ENCODE measurements at regions not wholly inside any gene's neighbourhood (a gene's known extent, or its start where the extent isn't known, plus 50 kb on each side); places are given as distances from the start of the nearest gene placed in this dataset.

DNA sequence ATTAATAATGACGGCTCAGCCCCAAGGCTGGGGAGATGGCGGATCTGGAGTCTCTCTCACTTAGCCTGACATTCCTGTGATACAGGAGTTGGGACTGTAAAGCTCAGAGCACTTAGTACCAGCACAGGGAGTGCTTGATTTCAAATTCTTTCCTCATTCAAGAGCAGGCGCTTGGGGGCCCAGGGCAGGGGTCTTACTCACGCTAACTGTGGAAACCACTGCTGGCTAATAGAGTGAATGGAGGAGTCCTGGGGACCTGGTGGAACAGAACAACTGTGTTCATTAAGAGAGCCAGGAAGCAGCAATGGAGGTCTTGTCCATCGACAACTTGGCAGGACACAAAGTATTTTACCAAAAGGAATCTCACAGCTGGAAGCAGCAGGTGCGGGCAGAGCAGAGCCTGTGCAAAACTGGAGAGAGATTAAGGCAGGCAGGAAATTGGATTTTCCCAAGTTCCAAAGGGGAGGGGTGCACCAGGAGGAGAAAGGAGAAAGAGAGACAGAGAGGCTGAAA, 358.9 kb downstream of the TNS1 start:
- no peaks in the 10 kb centered on the region for H3K9me3 ChIP-seq (ENCODE audit: insufficient read depth, low read depth)
- H3K79me2 ChIP-seq (ENCODE audit: low read depth) = no peaks in the 10 kb centered on the region
- no peaks in the 10 kb centered on the region for H3K4me1 ChIP-seq (replicated peaks; ENCODE audit: insufficient read depth)
- CTCF ChIA-PET = no interaction called here
- H3K9me2 ChIP-seq (ENCODE audit: insufficient read depth) = no peaks in the 10 kb centered on the region
- H3K4me2 ChIP-seq = no peak overlapping the region
- no peak overlapping the region for H3K4me3 ChIP-seq
- H3K27me3 ChIP-seq (ENCODE audit: insufficient read depth, low read depth) = no peaks in the 10 kb centered on the region
- POLR2A ChIA-PET (ENCODE audit: unreplicated experiment) = no interaction called here
- no peaks in the 10 kb centered on the region for H3F3A ChIP-seq (ENCODE audit: insufficient read depth, low read depth)
- intact Hi-C loops (cut with micrococcal nuclease; ENCODE audit: unreplicated experiment) = no loop called here
- TF ChIP-seq, protein P1, sequence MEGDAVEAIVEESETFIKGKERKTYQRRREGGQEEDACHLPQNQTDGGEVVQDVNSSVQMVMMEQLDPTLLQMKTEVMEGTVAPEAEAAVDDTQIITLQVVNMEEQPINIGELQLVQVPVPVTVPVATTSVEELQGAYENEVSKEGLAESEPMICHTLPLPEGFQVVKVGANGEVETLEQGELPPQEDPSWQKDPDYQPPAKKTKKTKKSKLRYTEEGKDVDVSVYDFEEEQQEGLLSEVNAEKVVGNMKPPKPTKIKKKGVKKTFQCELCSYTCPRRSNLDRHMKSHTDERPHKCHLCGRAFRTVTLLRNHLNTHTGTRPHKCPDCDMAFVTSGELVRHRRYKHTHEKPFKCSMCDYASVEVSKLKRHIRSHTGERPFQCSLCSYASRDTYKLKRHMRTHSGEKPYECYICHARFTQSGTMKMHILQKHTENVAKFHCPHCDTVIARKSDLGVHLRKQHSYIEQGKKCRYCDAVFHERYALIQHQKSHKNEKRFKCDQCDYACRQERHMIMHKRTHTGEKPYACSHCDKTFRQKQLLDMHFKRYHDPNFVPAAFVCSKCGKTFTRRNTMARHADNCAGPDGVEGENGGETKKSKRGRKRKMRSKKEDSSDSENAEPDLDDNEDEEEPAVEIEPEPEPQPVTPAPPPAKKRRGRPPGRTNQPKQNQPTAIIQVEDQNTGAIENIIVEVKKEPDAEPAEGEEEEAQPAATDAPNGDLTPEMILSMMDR (conservative IDR thresholded peaks at IDR 0.05) = no peak
- H3K27ac ChIP-seq = no peak overlapping the region
- H3K36me3 ChIP-seq (ENCODE audit: low read depth) = no peaks in the 10 kb centered on the region
- H4K20me1 ChIP-seq (ENCODE audit: insufficient read depth) = no peaks in the 10 kb centered on the region
- no peak for DNase-seq
- BruUV-seq (replicated peaks) = no TSS peak
- H2AFZ ChIP-seq = no peak overlapping the region

DNA sequence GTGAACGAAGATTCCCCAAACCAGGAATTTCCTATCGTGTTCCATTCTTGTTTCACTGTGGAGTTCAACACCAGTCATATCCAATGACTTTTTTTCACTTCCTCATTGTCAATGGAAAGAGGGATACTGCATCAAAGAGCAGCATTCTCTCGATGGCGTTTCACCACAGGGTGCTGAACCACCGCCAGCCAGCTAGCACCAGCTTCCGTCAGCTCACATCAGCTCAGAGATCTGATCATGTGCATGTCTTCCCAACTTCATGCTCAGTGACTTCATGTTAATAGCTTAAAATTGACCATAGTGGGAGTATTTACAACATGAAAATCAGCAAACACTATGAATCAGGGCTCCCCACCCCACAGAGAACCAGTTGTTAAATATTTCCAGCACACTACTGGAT, 359.9 kb downstream of the TNS1 start:
- H2AFZ ChIP-seq = no peak overlapping the region
- H3K27ac ChIP-seq = no peak overlapping the region
- H3K9me2 ChIP-seq (ENCODE audit: insufficient read depth) = no peaks in the 10 kb centered on the region
- intact Hi-C loops (cut with micrococcal nuclease; ENCODE audit: unreplicated experiment) = no loop called here
- BruUV-seq (replicated peaks) = no TSS peak
- no peaks in the 10 kb centered on the region for H3F3A ChIP-seq (ENCODE audit: insufficient read depth, low read depth)
- H3K4me1 ChIP-seq (replicated peaks; ENCODE audit: insufficient read depth) = no peaks in the 10 kb centered on the region
- H3K9me3 ChIP-seq (ENCODE audit: insufficient read depth, low read depth) = no peaks in the 10 kb centered on the region
- H3K27me3 ChIP-seq (ENCODE audit: insufficient read depth, low read depth) = no peaks in the 10 kb centered on the region
- H3K79me2 ChIP-seq (ENCODE audit: low read depth) = no peaks in the 10 kb centered on the region
- POLR2A ChIA-PET (ENCODE audit: unreplicated experiment) = no interaction called here
- no peaks in the 10 kb centered on the region for H3K36me3 ChIP-seq (ENCODE audit: low read depth)
- CTCF ChIA-PET = no interaction called here
- H3K4me2 ChIP-seq = no peak overlapping the region
- TF ChIP-seq EZH2 (IDR thresholded peaks at IDR 0.05; ENCODE audit: low read depth) = no peak
- TF ChIP-seq, protein P1 (conservative IDR thresholded peaks at IDR 0.05) = no peak
- no peak for DNase-seq
- H3K4me3 ChIP-seq = no peak overlapping the region
- H4K20me1 ChIP-seq (ENCODE audit: insufficient read depth) = no peaks in the 10 kb centered on the region

DNA sequence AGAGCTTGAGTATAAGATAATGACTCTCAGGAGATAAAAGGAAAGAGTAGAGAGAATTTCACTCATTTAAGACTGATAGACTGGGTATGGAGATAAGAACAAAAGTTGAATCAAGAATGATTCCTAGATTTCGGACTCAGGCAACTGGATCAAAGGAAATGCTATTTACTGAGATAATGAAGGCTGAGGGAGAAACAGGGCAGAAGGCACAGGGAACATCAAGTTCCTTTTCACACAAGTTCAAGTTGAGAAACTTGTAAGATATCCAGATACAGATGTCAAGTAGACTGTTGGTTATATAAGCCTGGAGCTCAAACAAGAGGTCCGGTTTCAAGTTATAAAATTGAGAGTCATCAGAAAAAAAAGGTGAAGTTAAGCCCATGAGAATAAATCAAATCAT, 360.8 kb downstream of the TNS1 start:
- H3K9me2 ChIP-seq (ENCODE audit: insufficient read depth) = no peaks in the 10 kb centered on the region
- no peaks in the 10 kb centered on the region for H3K9me3 ChIP-seq (ENCODE audit: insufficient read depth, low read depth)
- H3K4me1 ChIP-seq (replicated peaks; ENCODE audit: insufficient read depth) = no peaks in the 10 kb centered on the region
- H3K4me2 ChIP-seq = no peak overlapping the region
- H3F3A ChIP-seq (ENCODE audit: insufficient read depth, low read depth) = no peaks in the 10 kb centered on the region
- H2AFZ ChIP-seq = no peak overlapping the region
- BruUV-seq (replicated peaks) = no TSS peak
- CTCF ChIA-PET = interaction anchor here (0.7 kb wide), 1 partner anchor 9 kb away, joined by 5 read pairs; no protein-coding TSS in a partner anchor
- H3K36me3 ChIP-seq (ENCODE audit: low read depth) = no peaks in the 10 kb centered on the region
- H3K4me3 ChIP-seq = no peak overlapping the region
- POLR2A ChIA-PET (ENCODE audit: unreplicated experiment) = no interaction called here
- H3K27ac ChIP-seq = no peak overlapping the region
- intact Hi-C loops (cut with micrococcal nuclease; ENCODE audit: unreplicated experiment) = no loop called here
- no peaks in the 10 kb centered on the region for H4K20me1 ChIP-seq (ENCODE audit: insufficient read depth)
- no peak for TF ChIP-seq EZH2 (IDR thresholded peaks at IDR 0.05; ENCODE audit: low read depth)
- TF ChIP-seq, protein P1 (conservative IDR thresholded peaks at IDR 0.05) = no peak
- H3K27me3 ChIP-seq (ENCODE audit: insufficient read depth, low read depth) = no peaks in the 10 kb centered on the region
- no peaks in the 10 kb centered on the region for H3K79me2 ChIP-seq (ENCODE audit: low read depth)
- DNase-seq = no peak

Measured in PC-9 (cell line).